IMR-90 (cell line): ENCODE measurements at regions not wholly inside any gene's neighbourhood (a gene's known extent, or its start where the extent isn't known, plus 50 kb on each side); places are given as distances from the start of the nearest gene placed in this dataset.

ENCODE experiments used
- CEBPB ChIP-seq: IDR thresholded peaks from 2 replicates; pipeline ENCODE4 v1.6.1; 2012; ENCODE audit warnings: low read depth, low read length, improper control_type of control experiment
- MAFK ChIP-seq: IDR thresholded peaks from 2 replicates; pipeline ENCODE4 v1.6.1; 2012; ENCODE audit warnings: low read depth, low read length, improper control_type of control experiment
- SMC3 ChIP-seq: fragments of 150-350 bp; IDR thresholded peaks from 2 replicates; pipeline ENCODE4 v1.6.1; 2016; ENCODE audit warnings: low read depth, mild to moderate bottlenecking, antibody characterized with exemption, low read length, moderate library complexity
- TF ChIP-seq, protein P1 (sequence below): conservative IDR thresholded peaks from 2 replicates; pipeline ENCODE4 v1.5.1; 2012; ENCODE audit warnings: mild to moderate bottlenecking, low read depth, low read length, improper control_type of control experiment

DNA sequence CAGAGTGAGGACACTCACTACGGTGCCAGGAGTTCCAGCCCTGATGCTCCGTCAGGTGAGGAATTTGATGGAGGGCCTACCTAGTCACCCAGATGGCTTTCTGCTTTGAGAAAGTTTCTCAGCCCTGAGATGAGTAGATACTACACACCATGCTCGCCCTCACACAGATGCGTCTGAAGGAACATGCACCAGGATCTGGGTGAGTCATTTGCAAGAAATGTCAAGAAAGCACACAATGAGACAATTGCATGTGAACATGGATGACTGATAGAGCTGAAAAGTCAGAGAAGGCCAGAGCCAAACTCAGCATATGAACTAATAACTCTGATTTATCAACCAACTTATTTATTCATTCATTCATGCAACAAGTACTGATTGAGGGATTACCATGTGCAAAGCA, 483.9 kb downstream of the OMA1 start:
- no peak for TF ChIP-seq CEBPB
- TF ChIP-seq, protein P1, sequence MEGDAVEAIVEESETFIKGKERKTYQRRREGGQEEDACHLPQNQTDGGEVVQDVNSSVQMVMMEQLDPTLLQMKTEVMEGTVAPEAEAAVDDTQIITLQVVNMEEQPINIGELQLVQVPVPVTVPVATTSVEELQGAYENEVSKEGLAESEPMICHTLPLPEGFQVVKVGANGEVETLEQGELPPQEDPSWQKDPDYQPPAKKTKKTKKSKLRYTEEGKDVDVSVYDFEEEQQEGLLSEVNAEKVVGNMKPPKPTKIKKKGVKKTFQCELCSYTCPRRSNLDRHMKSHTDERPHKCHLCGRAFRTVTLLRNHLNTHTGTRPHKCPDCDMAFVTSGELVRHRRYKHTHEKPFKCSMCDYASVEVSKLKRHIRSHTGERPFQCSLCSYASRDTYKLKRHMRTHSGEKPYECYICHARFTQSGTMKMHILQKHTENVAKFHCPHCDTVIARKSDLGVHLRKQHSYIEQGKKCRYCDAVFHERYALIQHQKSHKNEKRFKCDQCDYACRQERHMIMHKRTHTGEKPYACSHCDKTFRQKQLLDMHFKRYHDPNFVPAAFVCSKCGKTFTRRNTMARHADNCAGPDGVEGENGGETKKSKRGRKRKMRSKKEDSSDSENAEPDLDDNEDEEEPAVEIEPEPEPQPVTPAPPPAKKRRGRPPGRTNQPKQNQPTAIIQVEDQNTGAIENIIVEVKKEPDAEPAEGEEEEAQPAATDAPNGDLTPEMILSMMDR = no peak
- no peak for TF ChIP-seq MAFK
- TF ChIP-seq SMC3 = no peak
